NCI-H345 treated with DMSO at 0.1 percent for 48 hours (cell line): ENCODE measurements at regions not wholly inside any gene's neighbourhood (a gene's known extent, or its start where the extent isn't known, plus 50 kb on each side); places are given as distances from the start of the nearest gene placed in this dataset.
"Not testable (repeated sequence)": the region's sequence is repeated elsewhere in the genome, so short reads cannot be mapped to it uniquely, and the experiment has no call there.

Source experiments
- DNase-seq: peaks from one replicate; lab custom pipeline; 2025; ENCODE audit not compliant: unreplicated experiment; lab: John Stamatoyannopoulos, UW

DNA sequence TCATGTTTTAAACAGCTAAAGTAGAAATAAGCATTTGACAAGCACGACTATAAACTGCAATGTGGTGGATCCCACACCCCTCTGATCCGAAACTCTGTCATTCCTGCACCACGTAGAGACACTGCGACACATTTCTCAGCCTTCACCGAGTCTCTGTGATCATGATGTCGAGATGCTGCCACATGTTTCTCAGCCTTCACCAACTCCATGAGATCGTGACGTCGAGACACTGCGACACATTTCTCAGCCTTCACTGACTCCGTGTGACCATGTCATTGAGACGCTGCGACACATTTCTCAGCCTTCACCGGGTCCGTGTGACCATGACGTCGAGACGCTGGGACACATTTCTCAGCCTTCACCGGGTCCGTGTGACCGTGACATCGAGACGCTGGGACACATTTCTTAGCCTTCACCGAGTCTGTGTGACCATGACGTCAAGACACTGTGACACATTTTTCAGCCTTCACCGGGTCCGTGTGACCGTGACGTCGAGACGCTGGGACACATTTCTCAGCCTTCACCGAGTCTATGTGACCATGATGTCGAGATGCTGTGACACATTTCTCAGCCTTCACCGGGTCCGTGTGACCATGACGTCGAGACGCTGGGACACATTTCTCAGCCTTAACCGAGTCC is 143.0 kb downstream of the TTLL2 start:
- DNase-seq, result no peak

DNA sequence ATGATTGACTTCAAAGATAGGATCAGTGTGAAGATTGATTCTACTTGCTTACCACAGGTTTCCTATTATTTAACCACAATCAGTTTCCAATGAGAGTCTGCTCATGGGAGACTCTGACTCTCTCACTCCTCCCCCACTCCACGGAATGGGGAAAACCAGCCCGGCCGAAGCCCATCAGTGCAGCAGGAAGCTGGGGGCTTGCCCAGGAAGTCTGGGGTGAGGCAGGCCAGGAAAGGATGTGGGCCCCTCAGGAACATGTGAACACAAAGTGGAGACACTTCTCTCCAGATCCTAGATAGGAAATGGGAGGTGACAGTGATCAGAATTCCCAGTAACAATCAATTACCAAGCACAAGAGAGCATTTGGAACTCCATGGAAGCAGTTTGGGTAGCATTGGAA is 144.2 kb downstream of the TTLL2 start:
- no peak for DNase-seq

DNA sequence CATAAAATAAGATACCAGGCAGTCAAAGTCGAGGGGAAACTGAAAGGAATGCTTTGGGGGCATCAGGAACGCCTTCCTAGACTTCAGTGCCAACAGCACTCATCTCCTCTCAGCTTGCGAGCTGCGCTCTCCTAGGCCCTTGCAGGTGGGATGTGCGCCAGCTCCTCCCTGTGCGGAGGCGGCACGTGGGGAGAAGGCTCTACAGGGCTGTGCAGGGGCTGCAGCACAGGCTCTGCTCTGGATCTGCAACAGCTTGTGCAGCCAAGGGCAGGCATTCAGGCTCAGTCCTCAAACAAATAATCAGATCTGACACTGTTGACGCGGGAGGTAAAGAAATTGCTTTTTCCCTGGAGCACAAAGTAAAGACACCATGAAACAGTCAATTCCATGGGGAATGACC is 144.8 kb downstream of the TTLL2 start:
- no peak for DNase-seq

DNA sequence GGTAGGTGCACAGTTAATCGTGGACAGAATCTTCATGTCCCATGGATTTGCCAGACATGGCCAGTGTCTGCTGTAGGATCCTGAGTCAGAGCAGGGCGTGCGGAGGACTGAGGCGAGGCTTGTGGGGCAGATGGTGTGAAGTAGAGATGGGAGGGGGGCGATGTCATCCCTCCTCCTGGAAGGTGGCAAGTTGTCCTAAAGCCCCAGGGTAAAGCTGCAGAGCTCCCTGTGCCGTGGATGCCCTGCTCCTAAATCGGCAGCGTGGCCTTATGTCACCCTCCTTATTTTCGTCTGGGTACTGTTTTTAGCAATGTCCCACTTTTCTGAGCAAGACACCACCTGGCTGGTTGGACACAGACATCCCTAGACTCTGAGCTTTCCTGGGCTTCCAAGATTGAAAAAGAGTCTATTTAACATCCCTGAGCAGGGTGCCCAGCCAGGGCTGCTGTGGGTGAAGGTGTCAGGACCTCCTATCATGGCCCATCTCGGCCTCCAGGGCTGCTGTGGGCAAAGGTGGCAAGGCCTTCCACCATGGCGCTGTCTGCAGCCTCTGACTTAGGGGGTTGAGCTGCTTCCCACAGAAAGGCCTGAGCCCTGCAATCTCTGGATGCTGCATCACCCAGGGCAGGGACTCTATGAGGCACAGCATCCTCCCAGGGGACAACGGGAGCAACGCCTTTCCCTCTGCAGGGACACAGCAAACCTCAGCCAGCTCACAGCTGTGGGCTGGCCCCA is 145.4 kb downstream of the TTLL2 start:
- no peak for DNase-seq

DNA sequence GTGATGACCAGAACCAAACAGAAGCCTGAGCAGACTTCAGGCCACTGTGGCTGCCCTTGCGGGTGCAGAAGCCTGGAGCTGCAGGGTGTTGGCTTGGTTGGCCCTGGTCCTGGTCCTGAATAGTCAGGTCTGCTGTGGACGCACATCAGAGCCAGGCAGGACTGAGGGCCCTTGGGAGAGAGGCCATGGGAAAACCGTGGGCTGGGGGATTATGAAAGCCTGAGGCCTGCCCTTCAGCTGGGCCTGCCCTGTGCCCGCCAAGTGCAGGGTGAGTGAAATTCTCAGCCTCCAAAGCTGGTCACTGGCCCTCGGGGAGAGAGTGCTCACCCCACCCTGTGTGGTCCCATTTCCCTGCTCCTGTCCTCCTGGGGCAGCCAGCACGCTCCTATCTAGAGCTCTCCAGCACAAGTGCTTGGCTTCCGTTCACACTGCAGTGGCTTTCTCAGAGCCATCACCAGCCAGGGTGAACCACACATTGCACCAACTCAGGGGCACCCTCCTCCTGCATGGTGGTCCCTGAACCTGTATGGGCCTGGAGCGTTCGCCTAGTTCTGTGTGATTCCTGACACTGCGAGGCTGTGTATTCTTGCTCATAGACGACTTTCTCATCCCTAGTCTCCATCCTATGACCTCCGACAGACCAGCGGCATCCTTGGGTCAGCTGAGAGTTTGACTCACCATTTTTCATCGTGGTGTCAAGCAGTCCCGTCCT is 146.1 kb downstream of the TTLL2 start:
- no peak for DNase-seq

DNA sequence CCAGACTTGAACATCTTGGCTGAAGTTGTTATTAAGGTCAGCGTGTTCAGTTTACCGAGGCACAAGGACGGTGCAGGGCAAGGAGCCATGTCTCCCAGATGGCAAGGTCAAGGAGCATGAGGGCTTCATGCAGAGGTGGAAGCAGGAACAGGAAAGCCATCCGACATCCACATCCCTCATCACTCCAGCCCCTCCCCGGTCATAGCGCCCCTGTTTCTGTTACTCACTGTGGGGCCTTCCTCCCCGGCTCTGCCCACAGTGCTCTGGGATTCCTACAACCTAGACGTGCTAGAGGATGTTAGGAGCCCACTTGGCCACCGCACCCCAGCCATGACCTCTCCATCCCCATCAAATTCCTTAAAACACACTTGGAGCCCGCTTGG is 146.7 kb downstream of the TTLL2 start:
- DNase-seq, result no peak

DNA sequence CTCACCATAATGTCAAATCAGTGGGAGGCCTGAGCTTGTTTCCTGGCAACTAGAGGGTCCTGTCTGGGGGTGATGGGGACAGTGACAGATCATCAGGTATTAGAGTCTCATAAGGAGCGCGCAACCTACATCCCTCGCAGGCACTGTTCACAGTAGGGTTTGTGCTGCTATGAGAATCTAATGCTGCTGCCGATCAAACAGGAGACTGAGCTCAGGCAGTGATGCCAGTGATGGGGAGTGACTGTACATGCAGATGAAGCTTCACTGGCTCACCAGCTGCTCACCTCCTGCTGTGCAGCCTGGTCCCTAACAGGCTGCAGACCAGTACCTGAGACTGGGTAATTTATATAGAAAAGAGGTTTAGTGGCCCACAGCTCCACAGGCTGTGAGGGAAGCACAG is 147.3 kb downstream of the TTLL2 start:
- no peak for DNase-seq

DNA sequence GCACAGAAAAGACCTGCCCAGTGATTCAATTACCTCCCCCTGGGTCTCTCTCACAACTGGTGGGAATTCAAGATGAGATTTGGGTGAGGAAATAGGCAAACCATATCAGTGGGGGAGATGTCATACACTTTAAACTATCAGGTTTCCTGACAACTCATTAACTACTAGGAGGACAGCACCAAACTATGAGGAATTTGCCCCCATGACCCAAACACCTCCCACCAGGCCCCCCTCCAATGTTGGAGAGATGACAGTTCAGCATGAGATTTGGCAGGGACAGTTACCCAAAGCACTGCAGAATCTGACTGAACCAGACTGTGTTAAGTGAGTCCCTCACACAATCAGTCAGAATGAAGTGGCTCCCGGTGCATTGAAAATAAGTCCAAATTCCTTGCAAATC is 148.0 kb downstream of the TTLL2 start:
- DNase-seq, result no peak

DNA sequence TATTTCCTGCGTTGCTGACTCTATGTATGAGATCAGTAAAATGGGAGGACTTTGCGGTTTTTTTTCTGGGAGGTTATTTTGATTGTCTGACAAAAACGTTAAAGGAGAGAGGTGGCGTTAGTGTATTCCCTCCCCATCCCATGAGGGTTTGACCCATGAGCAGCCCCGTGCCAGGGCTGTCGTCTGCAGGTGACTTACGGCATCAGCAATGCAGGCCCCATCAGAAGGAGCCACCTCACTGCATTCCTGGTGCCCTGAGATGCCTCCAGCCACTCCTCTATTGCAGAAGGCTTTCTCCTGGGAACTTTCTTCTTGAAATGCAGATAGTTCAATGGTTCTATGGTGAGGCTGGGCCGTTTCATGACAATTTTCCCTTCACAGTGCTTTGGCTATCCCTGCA is 149.3 kb downstream of the TTLL2 start:
- no peak for DNase-seq

DNA sequence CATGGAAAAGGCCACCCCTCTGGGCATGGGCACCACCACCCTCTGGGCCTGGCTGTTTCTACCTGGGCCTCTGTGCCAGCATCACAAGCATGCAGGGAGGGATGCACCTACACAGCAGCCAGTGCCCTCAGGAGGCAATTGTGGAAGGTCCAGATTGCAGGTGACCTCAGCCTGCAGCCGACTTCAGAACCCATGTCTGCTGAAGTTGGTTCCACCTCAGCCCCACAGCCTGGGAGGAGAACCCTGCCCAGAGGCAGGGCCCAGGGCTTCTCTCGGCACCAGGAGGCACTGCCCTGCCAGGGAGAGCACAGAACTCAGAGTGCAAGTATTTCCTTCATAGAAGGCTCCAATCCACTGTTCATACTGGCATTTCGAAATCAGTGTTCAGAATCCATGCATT is 149.8 kb downstream of the TTLL2 start:
- DNase-seq, result no peak

DNA sequence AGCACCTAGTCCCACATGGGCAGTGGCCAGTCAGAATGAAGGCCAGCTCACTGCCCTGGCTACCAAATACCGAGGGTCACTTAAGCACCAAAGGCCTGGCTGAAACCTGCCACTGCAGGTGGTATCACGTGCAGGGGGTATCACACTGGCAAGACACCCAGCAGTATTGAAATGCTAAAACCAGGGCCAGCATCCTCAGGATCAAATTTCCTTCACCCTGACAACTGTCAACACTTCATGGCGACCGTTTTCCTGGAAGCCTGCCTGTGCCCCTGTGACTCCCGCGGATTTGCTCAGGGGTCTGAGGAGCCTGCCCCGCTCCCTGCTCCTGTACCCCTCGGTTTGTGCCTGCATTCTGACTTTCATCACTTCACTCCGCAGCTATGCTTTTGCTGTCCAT is 151.1 kb downstream of the TTLL2 start:
- DNase-seq, result peak; percentile 15

DNA sequence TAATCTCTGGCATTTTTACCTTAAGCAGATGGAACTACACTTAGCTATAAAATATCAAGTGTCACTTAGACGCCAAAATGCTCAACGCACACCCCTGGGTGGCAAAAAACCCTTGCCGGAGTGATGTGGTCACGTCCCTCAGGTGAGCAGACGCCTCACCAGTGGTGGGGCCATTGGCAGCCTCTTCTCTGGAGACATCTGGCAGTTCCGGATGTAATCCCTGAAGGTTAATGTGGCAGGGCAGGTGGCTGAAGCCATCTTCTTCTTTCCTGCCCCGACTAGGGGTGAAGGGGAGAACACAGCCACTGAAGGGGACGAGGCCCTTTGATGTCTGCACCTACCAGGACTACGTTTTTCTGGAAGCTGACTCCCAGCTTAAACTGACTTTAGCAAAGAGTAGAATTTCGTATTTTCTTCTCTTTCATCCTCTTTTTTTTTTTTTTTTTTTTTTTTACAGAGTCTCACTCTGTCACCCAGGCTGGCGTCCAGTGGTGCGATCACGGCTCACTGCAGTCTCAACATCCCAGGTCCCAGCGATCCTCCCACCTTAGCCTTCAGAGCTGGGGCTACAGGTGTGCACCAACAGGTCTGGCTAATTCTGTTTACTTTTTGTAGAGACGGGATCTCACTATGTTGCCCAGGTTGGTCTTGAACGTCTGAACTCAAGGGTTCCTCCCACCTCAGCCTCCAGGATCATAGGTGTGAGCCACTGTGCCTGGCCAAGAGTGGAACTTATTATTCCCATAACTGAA is 152.1 kb downstream of the TTLL2 start:
- DNase-seq, result no peak

DNA sequence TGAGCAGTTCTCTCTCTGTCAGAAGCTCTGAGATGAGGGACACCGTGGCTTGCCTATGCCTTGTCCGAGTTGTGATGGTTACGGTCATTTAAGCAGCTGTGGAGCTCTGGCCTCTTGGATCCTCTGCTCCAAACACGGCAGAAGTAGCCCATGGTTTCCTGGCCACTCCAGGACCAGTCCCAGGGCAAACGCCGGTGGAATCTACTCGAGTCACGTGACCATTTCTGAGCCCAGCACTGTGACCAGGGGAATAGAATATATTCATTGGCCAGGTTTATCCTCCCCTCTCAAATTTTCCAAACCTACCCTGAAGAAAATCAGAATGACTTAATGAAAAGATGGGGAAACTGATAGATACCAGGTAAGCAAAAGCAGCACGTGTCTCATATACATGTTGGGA is 152.8 kb downstream of the TTLL2 start:
- DNase-seq, result no peak

DNA sequence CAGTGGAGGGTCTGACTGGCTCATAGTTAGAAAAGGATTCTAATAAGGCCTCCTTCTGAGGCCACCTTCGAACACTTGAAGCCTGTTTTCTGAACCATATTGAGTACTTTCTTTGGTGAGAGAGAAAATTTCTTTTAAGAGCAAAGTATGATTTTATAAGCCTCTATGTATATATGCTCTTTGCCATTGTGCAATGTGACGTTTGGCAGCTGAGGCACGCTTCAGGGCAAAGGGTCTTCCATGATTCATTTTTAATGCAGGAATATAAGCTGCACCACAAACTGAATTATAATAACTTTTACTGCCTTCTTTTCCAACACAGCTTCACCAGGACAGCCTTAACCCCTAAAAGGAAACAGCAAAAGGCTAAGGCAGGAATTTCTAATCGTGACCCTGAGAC is 154.4 kb downstream of the TTLL2 start:
- DNase-seq, result no peak

DNA sequence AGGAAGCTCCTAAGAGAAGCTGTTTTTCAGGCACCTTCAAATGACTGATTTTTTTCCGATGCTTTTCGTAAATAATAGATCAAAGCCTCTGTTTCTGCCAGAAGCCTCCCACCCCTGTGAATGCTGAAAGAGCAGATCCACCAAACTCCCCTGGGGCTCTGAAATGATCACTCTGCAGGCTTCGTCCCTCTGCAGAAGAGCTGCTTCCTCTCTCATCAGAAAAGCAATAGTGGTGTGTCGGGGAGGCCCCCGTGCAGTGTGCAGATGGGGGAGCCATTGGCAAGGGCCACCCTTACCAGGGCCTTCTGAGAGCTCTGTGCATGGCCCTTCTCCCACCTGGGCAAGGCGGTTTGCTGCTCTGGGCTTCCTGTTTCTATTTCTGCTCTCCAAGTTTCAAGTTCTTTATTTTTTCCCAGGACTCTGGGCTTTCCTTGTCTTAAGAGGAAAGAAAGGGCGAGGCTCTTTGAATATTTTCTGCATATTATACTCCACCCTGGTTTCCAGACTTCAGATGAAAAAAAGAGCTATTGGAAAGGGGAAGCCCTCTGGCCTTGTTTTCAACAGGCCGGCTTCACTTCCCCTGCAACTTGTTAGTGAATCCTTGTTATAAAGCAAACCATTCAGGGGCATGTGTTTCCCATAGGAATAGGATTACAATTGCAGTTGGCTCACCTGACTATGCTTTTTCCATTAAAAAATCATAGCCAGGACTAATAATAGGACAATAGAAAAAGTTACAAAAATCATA is 155.2 kb downstream of the TTLL2 start:
- no peak for DNase-seq

DNA sequence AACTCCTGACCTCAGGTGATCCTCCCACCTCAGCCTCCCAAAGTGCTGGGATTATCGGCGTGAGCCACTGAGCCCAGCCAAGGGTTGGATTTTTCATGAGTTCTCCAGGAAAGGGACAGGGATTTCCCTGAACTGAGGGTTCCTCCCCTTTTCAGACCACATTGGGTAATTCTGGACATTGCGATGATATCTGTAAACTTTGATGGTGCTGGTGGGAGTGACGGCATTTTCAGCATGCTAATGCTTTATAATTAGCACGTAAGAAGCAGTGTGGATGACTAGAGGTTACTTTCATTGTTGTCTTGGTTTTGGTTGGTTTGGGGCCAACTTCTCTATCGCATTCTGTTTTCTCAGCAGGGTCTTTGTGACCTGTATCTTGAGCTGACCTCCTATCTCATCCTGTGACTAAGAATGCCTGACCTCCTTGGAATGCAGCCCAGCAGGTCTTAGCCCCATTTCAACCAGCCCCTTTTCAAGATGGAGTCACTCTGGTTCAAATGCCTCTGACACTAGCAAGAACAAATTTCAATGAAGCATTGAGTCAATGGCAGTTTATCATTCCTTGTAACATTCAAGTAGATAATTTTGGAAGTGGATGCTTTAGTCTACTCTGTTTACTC is 156.5 kb downstream of the TTLL2 start:
- no peak for DNase-seq

DNA sequence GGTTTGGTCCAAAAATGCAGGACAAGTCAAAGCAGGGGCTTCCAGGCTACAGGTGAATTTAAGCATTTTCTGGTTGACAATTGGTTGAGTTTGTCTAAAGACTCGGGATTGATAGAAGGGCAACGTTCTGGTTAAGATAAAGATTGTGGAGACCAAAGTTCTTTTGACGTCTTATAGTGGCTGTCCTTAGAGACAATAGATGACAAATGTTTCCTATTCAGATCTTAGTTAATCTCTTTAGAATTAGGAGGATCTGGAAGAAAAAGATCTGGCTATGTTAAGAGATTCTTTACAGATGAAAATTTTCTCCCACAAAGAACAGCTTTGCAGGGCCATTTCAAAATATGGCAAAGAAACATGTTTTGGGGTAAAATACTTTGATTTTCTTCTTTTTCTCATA is 157.9 kb downstream of the TTLL2 start:
- not testable (repeated sequence) for DNase-seq

DNA sequence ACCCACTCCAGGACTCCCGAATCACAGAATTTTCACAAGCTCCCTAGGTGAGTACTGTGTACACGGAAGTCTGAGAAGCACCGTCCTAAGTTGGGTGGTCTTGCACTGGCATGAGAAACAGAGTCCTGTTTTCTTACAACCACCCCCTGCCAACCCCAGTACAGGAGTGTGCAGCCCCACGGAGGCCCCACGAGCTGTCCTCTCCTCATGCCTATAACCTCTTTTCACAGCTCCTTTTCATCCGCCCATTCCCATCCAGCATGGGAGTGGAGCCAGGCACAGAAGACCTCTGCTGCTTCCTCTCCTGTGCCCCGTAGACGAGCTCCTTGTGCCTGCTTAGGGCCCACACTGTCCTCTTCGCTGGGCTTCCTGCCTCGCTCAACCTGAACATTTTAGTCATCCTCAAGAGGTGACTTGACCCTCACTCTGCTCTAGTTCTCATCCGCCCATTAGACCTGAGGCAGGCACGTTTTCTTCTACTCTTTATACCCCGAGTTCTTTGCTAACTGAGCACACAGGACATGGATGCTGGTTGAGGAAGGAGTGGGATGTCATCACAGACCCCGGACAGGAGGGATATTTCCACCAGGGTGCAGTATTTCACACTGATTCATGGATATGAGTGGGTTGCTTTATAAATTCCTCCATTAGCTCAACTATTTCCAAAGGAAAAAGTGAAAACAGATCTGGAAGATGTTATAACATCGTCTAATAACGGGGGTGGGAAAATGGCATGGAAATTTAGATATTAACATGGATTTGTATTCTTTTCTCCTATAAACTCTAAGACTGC is 160.5 kb downstream of the TTLL2 start:
- no peak for DNase-seq

DNA sequence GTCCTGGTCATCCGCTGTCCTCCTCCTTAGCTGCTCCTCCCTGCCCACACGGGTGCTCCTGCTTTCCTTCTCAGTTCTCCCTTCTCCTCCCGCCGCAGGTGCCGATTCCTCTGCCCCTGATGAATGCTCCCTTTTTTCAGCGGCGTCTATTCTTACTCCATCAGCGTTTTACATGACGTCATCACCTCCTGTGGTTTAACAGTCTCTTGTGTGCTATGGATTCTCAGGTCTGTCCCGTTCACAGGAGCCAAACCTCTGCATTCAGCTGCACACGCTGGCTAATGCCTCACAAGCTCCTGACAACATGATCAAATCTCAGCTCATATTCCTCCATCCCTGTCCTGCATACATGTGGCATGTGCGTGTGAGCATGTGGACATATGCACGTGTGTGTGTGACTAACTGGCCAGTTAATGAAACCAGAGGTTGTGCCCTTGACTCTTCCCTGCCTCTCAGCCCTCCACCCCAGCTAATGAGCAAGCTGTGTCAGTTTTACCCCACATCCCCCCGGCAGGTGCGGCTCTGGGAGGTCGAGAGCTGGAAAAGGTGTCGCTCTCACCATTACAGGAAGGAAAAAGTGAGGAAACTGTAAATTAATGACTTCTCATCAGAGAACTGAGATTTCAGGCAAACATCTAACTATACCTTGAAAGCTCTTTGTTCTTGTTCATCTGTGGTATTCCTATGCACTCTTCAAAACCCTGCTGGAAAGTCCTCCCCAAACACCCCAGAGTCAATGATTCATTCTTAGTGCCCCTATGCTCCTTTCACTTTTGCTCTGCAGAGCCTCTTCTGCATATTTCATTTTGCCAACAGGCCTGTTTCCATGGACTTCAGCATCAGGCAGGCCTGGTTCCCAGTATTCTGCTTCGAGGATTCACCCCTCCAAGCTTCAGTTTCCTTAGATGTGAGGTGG is 163.1 kb downstream of the TTLL2 start:
- no peak for DNase-seq
